ENCODE measurements at regions not wholly inside any gene's neighbourhood (a gene's known extent, or its start where the extent isn't known, plus 50 kb on each side); places are given as distances from the start of the nearest gene placed in this dataset.

DNA sequence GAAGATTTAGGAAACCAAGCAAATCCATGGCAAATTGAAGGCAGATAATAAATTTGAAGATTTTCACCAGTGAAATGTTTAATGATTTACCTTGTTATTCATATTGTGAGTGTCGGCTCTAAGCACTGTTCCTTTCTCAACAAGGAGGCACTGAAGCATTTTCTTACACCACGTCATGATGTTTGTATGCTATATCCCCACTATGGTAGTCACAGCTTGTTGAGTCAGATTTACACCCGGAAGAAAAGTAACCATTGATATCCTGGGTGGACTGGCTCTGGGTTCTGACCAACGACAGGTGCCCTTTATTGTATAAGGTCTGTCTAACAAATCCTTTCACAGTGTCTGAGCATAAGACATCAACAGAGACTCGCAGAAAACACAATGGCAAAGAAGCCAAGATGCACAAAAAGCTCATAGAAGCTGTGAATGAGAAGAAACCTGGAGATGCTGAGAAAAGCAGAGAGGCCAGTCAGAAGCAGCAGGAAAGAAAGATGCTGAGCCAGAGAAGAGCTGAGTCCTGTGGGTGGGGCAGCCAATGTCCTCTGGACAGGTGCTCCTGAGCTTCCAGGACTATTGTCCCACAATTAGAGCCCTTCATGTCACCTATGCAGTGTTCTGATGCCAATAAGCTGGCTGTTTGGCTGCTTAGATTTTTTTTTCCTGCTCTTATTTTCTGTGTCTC, 49.7 kb upstream of the ARHGAP5 start:
- TF ChIP-seq, protein P1, sequence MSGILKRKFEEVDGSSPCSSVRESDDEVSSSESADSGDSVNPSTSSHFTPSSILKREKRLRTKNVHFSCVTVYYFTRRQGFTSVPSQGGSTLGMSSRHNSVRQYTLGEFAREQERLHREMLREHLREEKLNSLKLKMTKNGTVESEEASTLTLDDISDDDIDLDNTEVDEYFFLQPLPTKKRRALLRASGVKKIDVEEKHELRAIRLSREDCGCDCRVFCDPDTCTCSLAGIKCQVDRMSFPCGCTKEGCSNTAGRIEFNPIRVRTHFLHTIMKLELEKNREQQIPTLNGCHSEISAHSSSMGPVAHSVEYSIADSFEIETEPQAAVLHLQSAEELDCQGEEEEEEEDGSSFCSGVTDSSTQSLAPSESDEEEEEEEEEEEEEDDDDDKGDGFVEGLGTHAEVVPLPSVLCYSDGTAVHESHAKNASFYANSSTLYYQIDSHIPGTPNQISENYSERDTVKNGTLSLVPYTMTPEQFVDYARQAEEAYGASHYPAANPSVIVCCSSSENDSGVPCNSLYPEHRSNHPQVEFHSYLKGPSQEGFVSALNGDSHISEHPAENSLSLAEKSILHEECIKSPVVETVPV (CRISPR knock-in tag; IDR thresholded peaks at IDR 0.05) = no peak
- TF ChIP-seq ZNF565 (CRISPR knock-in tag; conservative IDR thresholded peaks at IDR 0.05; ENCODE audit: low read depth) (no peak), ZC3H10 (CRISPR knock-in tag; IDR thresholded peaks at IDR 0.05) (no peak), TOX (CRISPR knock-in tag; IDR thresholded peaks at IDR 0.05; ENCODE audit: borderline replicate concordance) (no peak), ZFP30 (CRISPR knock-in tag; IDR thresholded peaks at IDR 0.05) (no peak), ISL1 (CRISPR knock-in tag; IDR thresholded peaks at IDR 0.05) (no peak), TCF4 (CRISPR knock-in tag; IDR thresholded peaks at IDR 0.05; ENCODE audit: borderline replicate concordance) (no peak), ARNTL (CRISPR knock-in tag; IDR thresholded peaks at IDR 0.05; ENCODE audit: borderline replicate concordance, low read depth) (no peak), ZNF8 (CRISPR knock-in tag; IDR thresholded peaks at IDR 0.05) (no peak)
- TF ChIP-seq, protein P2, sequence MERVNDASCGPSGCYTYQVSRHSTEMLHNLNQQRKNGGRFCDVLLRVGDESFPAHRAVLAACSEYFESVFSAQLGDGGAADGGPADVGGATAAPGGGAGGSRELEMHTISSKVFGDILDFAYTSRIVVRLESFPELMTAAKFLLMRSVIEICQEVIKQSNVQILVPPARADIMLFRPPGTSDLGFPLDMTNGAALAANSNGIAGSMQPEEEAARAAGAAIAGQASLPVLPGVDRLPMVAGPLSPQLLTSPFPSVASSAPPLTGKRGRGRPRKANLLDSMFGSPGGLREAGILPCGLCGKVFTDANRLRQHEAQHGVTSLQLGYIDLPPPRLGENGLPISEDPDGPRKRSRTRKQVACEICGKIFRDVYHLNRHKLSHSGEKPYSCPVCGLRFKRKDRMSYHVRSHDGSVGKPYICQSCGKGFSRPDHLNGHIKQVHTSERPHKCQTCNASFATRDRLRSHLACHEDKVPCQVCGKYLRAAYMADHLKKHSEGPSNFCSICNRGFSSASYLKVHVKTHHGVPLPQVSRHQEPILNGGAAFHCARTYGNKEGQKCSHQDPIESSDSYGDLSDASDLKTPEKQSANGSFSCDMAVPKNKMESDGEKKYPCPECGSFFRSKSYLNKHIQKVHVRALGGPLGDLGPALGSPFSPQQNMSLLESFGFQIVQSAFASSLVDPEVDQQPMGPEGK (CRISPR knock-in tag; IDR thresholded peaks at IDR 0.05; ENCODE audit: borderline replicate concordance) = no peak
- TF ChIP-seq, protein P3, sequence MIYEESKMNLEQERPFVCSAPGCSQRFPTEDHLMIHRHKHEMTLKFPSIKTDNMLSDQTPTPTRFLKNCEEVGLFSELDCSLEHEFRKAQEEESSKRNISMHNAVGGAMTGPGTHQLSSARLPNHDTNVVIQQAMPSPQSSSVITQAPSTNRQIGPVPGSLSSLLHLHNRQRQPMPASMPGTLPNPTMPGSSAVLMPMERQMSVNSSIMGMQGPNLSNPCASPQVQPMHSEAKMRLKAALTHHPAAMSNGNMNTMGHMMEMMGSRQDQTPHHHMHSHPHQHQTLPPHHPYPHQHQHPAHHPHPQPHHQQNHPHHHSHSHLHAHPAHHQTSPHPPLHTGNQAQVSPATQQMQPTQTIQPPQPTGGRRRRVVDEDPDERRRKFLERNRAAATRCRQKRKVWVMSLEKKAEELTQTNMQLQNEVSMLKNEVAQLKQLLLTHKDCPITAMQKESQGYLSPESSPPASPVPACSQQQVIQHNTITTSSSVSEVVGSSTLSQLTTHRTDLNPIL (CRISPR knock-in tag; IDR thresholded peaks at IDR 0.05; ENCODE audit: low read depth) = no peak
- TF ChIP-seq, protein P4, sequence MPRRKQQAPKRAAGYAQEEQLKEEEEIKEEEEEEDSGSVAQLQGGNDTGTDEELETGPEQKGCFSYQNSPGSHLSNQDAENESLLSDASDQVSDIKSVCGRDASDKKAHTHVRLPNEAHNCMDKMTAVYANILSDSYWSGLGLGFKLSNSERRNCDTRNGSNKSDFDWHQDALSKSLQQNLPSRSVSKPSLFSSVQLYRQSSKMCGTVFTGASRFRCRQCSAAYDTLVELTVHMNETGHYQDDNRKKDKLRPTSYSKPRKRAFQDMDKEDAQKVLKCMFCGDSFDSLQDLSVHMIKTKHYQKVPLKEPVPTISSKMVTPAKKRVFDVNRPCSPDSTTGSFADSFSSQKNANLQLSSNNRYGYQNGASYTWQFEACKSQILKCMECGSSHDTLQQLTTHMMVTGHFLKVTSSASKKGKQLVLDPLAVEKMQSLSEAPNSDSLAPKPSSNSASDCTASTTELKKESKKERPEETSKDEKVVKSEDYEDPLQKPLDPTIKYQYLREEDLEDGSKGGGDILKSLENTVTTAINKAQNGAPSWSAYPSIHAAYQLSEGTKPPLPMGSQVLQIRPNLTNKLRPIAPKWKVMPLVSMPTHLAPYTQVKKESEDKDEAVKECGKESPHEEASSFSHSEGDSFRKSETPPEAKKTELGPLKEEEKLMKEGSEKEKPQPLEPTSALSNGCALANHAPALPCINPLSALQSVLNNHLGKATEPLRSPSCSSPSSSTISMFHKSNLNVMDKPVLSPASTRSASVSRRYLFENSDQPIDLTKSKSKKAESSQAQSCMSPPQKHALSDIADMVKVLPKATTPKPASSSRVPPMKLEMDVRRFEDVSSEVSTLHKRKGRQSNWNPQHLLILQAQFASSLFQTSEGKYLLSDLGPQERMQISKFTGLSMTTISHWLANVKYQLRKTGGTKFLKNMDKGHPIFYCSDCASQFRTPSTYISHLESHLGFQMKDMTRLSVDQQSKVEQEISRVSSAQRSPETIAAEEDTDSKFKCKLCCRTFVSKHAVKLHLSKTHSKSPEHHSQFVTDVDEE (CRISPR knock-in tag; IDR thresholded peaks at IDR 0.05) = no peak
